Stimulated activated naive CD8-positive, alpha-beta T cell treated with anti-CD3 and anti-CD28 coated beads, Interleukin-15, amount 100 ng/mL, for 72 hours (primary cell): ENCODE measurements at regions not wholly inside any gene's neighbourhood (a gene's known extent, or its start where the extent isn't known, plus 50 kb on each side); places are given as distances from the start of the nearest gene placed in this dataset.
"Not testable (repeated sequence)": the region's sequence is repeated elsewhere in the genome, so short reads cannot be mapped to it uniquely, and the experiment has no call there.

Source experiments
- ATAC-seq: fragments of 150-1000 bp; cut with Tn5 transposase; 2 replicates; pipeline ENCODE4 v1.10.0; 2021; ENCODE audit warnings: mild to moderate bottlenecking, moderate library complexity
- DNase-seq, 2 donors: peaks; one replicate each; pipeline ENCODE4 v3.0.0; 2021 to 2022
- H3K27ac Mint-ChIP-seq, 2 donors: one replicate each; pipeline ENCODE4 v1.8.0; 2022; ENCODE audit warnings: mild to moderate bottlenecking in 2 of 2, mixed read lengths in 2 of 2, moderate library complexity in 2 of 2
- H3K27me3 Mint-ChIP-seq: one replicate; pipeline ENCODE4 v1.8.0; 2022; ENCODE audit warnings: mixed read lengths
- H3K4me1 Mint-ChIP-seq: one replicate; pipeline ENCODE4 v1.8.0; 2022; ENCODE audit warnings: mild to moderate bottlenecking, mixed read lengths
- H3K4me3 Mint-ChIP-seq, 2 donors: one replicate each; pipeline ENCODE4 v1.8.0; 2022; ENCODE audit warnings: mild to moderate bottlenecking in 2 of 2, mixed read lengths in 2 of 2, moderate library complexity in 1 of 2
- H3K9me3 Mint-ChIP-seq, 2 donors: one replicate each; pipeline ENCODE4 v1.8.0; 2022; ENCODE audit warnings: mixed read lengths in 2 of 2

- no peak overlapping the region for H3K27ac Mint-ChIP-seq
- H3K9me3 Mint-ChIP-seq: peaks cover 0 to 13% of the 10 kb centered on the region in 2 donors
- ATAC-seq (no peak), DNase-seq (no peak)
- no peaks in the 10 kb centered on the region for H3K4me1 Mint-ChIP-seq
- no peak overlapping the region for H3K4me3 Mint-ChIP-seq
- H3K27me3 Mint-ChIP-seq: peaks cover 30% of the 10 kb centered on the region
These were observed 56.5 kb upstream of the ORC5 start for GRCh38 chr7:104264285-104264684.

- H3K4me3 Mint-ChIP-seq: no peak overlapping the region
- no peaks in the 10 kb centered on the region for H3K4me1 Mint-ChIP-seq
- peaks cover 16% of the 10 kb centered on the region for H3K27me3 Mint-ChIP-seq
- peaks cover 0 to 13% of the 10 kb centered on the region in 2 donors for H3K9me3 Mint-ChIP-seq
- ATAC-seq: no peak
- no peak for DNase-seq
- no peak overlapping the region for H3K27ac Mint-ChIP-seq
These were observed 60.0 kb upstream of the ORC5 start for GRCh38 chr7:104267701-104268368.

- DNase-seq (no peak), ATAC-seq (no peak)
- H3K27ac Mint-ChIP-seq: no peak overlapping the region
- no peaks in the 10 kb centered on the region for H3K4me1 Mint-ChIP-seq
- H3K9me3 Mint-ChIP-seq: no peaks in the 10 kb centered on the region
- H3K4me3 Mint-ChIP-seq: no peak overlapping the region
- H3K27me3 Mint-ChIP-seq: peaks cover 33% of the 10 kb centered on the region
These were observed 56.5 kb upstream of the LHFPL3 start for GRCh38 chr7:104271948-104272347.

GRCh38 chr7:104272767-104273384 is 55.5 kb upstream of the LHFPL3 start:
- ATAC-seq (peak; percentile 42), DNase-seq (no peak)
- no peaks in the 10 kb centered on the region for H3K4me1 Mint-ChIP-seq
- H3K9me3 Mint-ChIP-seq: peaks cover 0 to 4% of the 10 kb centered on the region in 2 donors
- H3K27me3 Mint-ChIP-seq: peaks cover 33% of the 10 kb centered on the region
- H3K4me3 Mint-ChIP-seq: no peak overlapping the region
- H3K27ac Mint-ChIP-seq: no peak overlapping the region

- no peak overlapping the region for H3K27ac Mint-ChIP-seq
- H3K4me3 Mint-ChIP-seq: no peak overlapping the region
- DNase-seq (peak in 1 of 2 donors; percentile 15), ATAC-seq (peak; percentile 90)
- peaks cover 0 to 6% of the 10 kb centered on the region in 2 donors for H3K9me3 Mint-ChIP-seq
- peaks cover 26% of the 10 kb centered on the region for H3K27me3 Mint-ChIP-seq
- no peaks in the 10 kb centered on the region for H3K4me1 Mint-ChIP-seq
These were observed 52.5 kb upstream of the LHFPL3 start for GRCh38 chr7:104275900-104276299.

- not testable (repeated sequence) for H3K27ac Mint-ChIP-seq, ATAC-seq, H3K9me3 Mint-ChIP-seq, H3K4me3 Mint-ChIP-seq, DNase-seq, H3K4me1 Mint-ChIP-seq
- peaks cover 26% of the 10 kb centered on the region for H3K27me3 Mint-ChIP-seq
These were observed 51.7 kb upstream of the LHFPL3 start for GRCh38 chr7:104276730-104277129.
